ENCODE measurements at regions not wholly inside any gene's neighbourhood (a gene's known extent, or its start where the extent isn't known, plus 50 kb on each side); places are given as distances from the start of the nearest gene placed in this dataset.

DNA sequence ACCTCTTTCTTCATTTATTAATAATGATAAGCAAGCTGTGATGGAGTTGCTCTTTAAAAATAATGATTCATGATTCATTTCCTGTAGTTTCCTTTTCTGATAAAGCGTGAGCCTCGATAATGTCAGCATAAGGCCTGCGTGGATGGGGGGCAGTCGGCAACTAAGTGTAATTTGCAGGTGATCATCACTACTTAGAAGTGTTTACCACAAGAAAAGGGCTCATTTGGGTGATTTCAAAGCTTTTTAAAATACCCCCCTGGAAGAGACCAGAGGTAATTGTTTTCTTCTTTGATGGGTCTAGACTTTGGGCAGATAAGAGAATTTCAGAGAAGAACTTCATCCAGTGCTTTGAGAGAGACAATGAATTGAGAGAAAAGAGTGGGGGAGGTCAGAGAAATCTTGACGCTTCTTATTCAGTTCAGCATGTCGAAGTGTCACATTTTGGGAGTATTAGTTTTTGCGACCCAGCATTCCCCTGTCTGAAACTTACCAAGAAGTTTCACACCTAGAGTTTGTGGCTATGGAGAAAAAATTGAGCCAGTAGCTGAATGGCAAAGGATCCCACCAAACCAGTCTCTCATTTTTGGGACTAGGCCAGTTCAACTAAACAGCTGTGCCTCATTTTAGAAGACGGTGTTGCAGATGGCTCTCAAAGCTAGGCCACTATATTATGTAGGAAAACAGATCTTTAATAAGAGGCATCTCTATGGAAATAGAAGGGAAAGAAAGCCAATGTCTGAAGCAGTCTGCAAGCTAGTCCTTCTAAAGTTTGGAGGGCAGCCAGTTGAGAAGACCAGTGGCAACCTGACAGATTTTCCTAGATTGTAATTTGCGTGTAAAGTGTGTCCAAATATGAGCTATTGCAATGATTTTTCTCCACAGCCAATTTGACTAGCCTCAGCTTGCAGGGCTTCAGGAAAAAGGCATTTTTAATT lies 171.0 kb upstream of the PPP1R2C start:
- CTCF ChIA-PET: no interaction called here
- DNase-seq (ENCODE audit: extremely low spot score): no peak
- TF ChIP-seq ZNF384 (IDR thresholded peaks at IDR 0.05): no peak
- no peak for TF ChIP-seq HDGF (IDR thresholded peaks at IDR 0.05; ENCODE audit: borderline replicate concordance)
- no peak for TF ChIP-seq SP1 (IDR thresholded peaks at IDR 0.05)
- TF ChIP-seq, protein P1, sequence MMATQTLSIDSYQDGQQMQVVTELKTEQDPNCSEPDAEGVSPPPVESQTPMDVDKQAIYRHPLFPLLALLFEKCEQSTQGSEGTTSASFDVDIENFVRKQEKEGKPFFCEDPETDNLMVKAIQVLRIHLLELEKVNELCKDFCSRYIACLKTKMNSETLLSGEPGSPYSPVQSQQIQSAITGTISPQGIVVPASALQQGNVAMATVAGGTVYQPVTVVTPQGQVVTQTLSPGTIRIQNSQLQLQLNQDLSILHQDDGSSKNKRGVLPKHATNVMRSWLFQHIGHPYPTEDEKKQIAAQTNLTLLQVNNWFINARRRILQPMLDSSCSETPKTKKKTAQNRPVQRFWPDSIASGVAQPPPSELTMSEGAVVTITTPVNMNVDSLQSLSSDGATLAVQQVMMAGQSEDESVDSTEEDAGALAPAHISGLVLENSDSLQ (IDR thresholded peaks at IDR 0.05): no peak
- no peak for TF ChIP-seq TARDBP (IDR thresholded peaks at IDR 0.05)
- TF ChIP-seq FOXM1 (IDR thresholded peaks at IDR 0.05; ENCODE audit: borderline replicate concordance): no peak
- no peak for TF ChIP-seq L3MBTL2 (conservative IDR thresholded peaks at IDR 0.05)
- no peak for TF ChIP-seq FOXK2 (IDR thresholded peaks at IDR 0.05)
- TF ChIP-seq FOXA1 (IDR thresholded peaks at IDR 0.05): no peak
- no peak for TF ChIP-seq CTBP1 (IDR thresholded peaks at IDR 0.05; ENCODE audit: borderline replicate concordance)
- no peak for TF ChIP-seq SUZ12 (IDR thresholded peaks at IDR 0.05)
- TF ChIP-seq BHLHE40 (IDR thresholded peaks at IDR 0.05; ENCODE audit: borderline replicate concordance): no peak
- no peak for TF ChIP-seq LEF1 (IDR thresholded peaks at IDR 0.05; ENCODE audit: borderline replicate concordance)
- no peak for TF ChIP-seq ELF4 (IDR thresholded peaks at IDR 0.05)
- TF ChIP-seq NFRKB (IDR thresholded peaks at IDR 0.05): no peak
- no peak for TF ChIP-seq ARNT (IDR thresholded peaks at IDR 0.05)
- POLR2A ChIA-PET: no interaction called here

DNA sequence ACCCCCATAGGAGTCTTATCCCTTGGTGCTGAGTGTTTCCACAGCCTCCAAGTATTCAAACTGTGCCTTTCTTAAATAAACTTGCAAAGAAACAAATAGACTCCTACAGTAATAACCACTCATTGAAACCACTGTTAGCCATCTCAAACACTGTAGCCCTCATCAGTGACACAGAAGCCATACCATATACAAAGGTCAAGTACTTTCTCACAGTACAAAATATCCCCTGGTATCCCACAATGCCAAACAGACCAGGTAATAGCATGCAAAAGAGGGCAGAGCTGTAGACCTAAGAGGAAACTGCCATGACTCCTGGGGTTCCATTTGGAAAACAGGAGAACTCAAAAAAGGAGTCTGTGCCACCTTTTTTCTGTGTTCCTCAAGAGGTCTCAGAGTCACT lies 173.8 kb upstream of the PPP1R2C start:
- TF ChIP-seq, protein P1 (IDR thresholded peaks at IDR 0.05): no peak
- no peak for TF ChIP-seq NFRKB (IDR thresholded peaks at IDR 0.05)
- TF ChIP-seq CTBP1 (IDR thresholded peaks at IDR 0.05; ENCODE audit: borderline replicate concordance): no peak
- TF ChIP-seq BHLHE40 (IDR thresholded peaks at IDR 0.05; ENCODE audit: borderline replicate concordance): no peak
- TF ChIP-seq SUZ12 (IDR thresholded peaks at IDR 0.05): no peak
- TF ChIP-seq HDGF (IDR thresholded peaks at IDR 0.05; ENCODE audit: borderline replicate concordance): no peak
- no peak for TF ChIP-seq FOXK2 (IDR thresholded peaks at IDR 0.05)
- TF ChIP-seq ARNT (IDR thresholded peaks at IDR 0.05): no peak
- no peak for TF ChIP-seq SP1 (IDR thresholded peaks at IDR 0.05)
- no peak for TF ChIP-seq FOXA1 (IDR thresholded peaks at IDR 0.05)
- no peak for TF ChIP-seq LEF1 (IDR thresholded peaks at IDR 0.05; ENCODE audit: borderline replicate concordance)
- TF ChIP-seq TARDBP (IDR thresholded peaks at IDR 0.05): no peak
- CTCF ChIA-PET: no interaction called here

DNA sequence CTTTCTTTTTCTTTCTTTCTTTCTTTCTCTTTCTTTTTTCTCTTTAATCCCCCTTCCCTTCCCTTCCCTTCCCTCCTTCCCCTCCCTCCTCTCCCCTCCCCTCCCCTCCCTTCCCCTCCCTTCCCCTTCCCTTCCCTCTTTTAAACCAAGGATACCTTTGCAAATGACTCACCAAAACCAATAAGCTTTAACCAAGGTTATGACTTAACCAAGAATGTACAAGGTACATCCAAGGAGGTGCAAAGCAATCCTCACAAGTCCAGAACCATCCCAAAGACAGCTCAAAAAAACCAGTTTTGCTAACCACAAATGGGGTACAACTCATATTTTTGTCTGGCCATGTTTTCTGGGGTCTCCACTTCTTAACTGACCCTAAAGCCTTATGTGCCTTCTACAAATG lies 174.7 kb upstream of the PPP1R2C start:
- ChIA-PET POLR2A (no interaction called here), CTCF (no interaction called here)
- no peak for DNase-seq (ENCODE audit: extremely low spot score)
- no peak for TF ChIP-seq LEF1 (IDR thresholded peaks at IDR 0.05; ENCODE audit: borderline replicate concordance)
- no peak for TF ChIP-seq SP1 (IDR thresholded peaks at IDR 0.05)
- TF ChIP-seq L3MBTL2 (conservative IDR thresholded peaks at IDR 0.05): no peak
- no peak for TF ChIP-seq ZNF384 (IDR thresholded peaks at IDR 0.05)
- no peak for TF ChIP-seq SUZ12 (IDR thresholded peaks at IDR 0.05)
- TF ChIP-seq NFRKB (IDR thresholded peaks at IDR 0.05): no peak
- TF ChIP-seq, protein P1 (IDR thresholded peaks at IDR 0.05): no peak
- no peak for TF ChIP-seq BHLHE40 (IDR thresholded peaks at IDR 0.05; ENCODE audit: borderline replicate concordance)
- TF ChIP-seq FOXA1 (IDR thresholded peaks at IDR 0.05): no peak
- TF ChIP-seq TARDBP (IDR thresholded peaks at IDR 0.05): no peak
- no peak for TF ChIP-seq HDGF (IDR thresholded peaks at IDR 0.05; ENCODE audit: borderline replicate concordance)
- no peak for TF ChIP-seq FOXK2 (IDR thresholded peaks at IDR 0.05)

More for the DNA sequence above, 173.8 kb upstream of the PPP1R2C start:
- POLR2A ChIA-PET: no interaction called here
- DNase-seq (ENCODE audit: extremely low spot score): no peak

DNA sequence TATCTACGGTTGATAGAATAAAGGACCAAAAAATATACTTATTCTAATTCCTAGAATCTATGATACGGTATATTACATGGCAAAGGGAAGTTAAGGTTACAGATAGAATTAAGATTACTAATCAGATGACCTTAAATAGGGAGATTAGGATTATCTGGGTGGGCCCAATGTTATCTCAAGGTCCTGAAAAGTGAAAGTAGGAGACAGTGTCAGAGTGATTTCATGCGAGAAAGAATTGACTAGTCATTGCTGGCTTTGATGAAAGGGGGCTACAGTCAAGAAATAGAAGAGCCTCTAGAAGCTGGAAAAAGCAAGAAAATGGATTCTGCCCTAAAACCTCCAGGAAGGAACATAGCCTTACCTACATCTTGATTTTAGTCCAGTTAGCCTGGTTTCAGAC lies 176.9 kb upstream of the PPP1R2C start:
- POLR2A ChIA-PET: no interaction called here
- no peak for TF ChIP-seq LEF1 (IDR thresholded peaks at IDR 0.05; ENCODE audit: borderline replicate concordance)
- TF ChIP-seq FOXA1 (IDR thresholded peaks at IDR 0.05): no peak
- TF ChIP-seq L3MBTL2 (conservative IDR thresholded peaks at IDR 0.05): no peak
- DNase-seq (ENCODE audit: extremely low spot score): no peak
- CTCF ChIA-PET: no interaction called here

DNA sequence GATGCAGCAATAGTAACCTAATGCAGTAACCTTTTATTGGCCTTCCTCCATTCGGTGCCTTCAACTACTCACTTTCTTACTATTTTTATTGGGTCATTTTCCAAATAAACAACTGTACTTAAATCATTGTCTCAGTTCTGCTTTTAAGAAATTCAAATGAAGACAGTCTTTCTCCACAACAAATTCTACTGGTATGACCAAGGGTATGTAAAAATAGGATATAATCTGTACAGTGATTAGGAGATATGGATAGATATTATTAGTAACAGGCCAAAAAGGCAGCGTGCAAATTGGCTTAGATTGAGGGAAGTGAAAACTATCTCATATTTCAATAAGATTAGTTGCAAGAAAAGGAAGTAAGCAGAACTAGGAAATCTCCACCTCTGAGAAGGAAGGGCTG lies 177.4 kb upstream of the PPP1R2C start:
- DNase-seq (ENCODE audit: extremely low spot score): no peak
- TF ChIP-seq, protein P1 (IDR thresholded peaks at IDR 0.05): no peak
- TF ChIP-seq FOXK2 (IDR thresholded peaks at IDR 0.05) (no peak), TARDBP (IDR thresholded peaks at IDR 0.05) (no peak), BHLHE40 (IDR thresholded peaks at IDR 0.05; ENCODE audit: borderline replicate concordance) (no peak), ZNF384 (IDR thresholded peaks at IDR 0.05) (no peak), ARNT (IDR thresholded peaks at IDR 0.05) (no peak), SP1 (IDR thresholded peaks at IDR 0.05) (no peak), NFRKB (IDR thresholded peaks at IDR 0.05) (no peak), FOXM1 (IDR thresholded peaks at IDR 0.05; ENCODE audit: borderline replicate concordance) (no peak), SUZ12 (IDR thresholded peaks at IDR 0.05) (no peak), HDGF (IDR thresholded peaks at IDR 0.05; ENCODE audit: borderline replicate concordance) (no peak), L3MBTL2 (conservative IDR thresholded peaks at IDR 0.05) (no peak), ELF4 (IDR thresholded peaks at IDR 0.05) (no peak), LEF1 (IDR thresholded peaks at IDR 0.05; ENCODE audit: borderline replicate concordance) (no peak), FOXA1 (IDR thresholded peaks at IDR 0.05) (no peak)
- ChIA-PET CTCF (no interaction called here), POLR2A (no interaction called here)

Data from HEK293T (cell line).